Left renal cortex interstitium (tissue), 4 donors: ENCODE measurements at regions not wholly inside any gene's neighbourhood (a gene's known extent, or its start where the extent isn't known, plus 50 kb on each side); places are given as distances from the start of the nearest gene placed in this dataset.

Experiments used
- DNase-seq, 4 donors: peaks; one replicate each; pipeline ENCODE4 v3.0.0-alpha.2; 2013; ENCODE audit warnings: low read depth in 4 of 4, low spot score in 2 of 4, missing footprints in 1 of 4

DNA sequence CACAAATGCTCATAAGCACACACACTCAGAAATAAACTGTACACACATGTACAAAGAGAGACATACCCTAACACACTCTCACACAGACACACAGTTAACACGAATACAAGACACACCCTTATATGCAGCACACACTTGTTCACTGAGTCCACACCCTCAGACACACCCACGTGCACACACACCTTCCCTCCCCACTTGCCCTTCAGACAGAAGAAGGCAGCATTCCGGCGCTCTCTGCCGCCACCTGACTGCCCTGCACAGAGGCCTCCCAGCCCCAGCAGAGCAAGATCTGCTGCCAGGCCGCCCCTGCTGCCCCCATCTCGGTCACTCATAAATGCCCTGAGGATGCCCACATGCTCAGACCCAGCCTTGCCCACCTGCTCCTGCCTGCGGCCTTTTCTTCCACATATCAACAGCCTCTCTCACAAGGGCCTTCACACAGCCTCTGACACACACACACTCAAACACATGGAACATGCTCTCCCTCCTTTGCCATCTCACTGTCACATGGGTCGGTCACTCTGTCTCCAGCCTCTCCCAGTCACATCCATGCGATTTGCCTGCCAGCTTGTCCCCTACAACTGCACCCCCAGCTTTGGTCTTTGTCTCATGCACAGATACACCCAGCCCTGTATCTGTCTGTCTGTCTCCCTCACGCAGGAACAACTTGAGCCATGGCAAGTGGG lies 71.1 kb downstream of the EPHB3 start:
- DNase-seq: no peak
